NCI-H2196 (cell line): ENCODE measurements at regions not wholly inside any gene's neighbourhood (a gene's known extent, or its start where the extent isn't known, plus 50 kb on each side); places are given as distances from the start of the nearest gene placed in this dataset.
A peak's percentile ranks its signal among the peaks of the same experiment; 100 is the strongest.

Experiments
- DNase-seq: peaks from one replicate; lab custom pipeline; 2025; ENCODE audit not compliant: unreplicated experiment; lab: John Stamatoyannopoulos, UW

- no peak for DNase-seq
These were observed 492.5 kb upstream of the TGFBR2 start for GRCh38 chr3:30113906-30114305.

- DNase-seq = no peak
These were observed 491.5 kb upstream of the TGFBR2 start for GRCh38 chr3:30114918-30115317.

GRCh38 chr3:30122359-30122758, 484.0 kb upstream of the TGFBR2 start:
- DNase-seq = no peak

- DNase-seq = no peak
These were observed 483.2 kb upstream of the TGFBR2 start for GRCh38 chr3:30123224-30123623.

DNA sequence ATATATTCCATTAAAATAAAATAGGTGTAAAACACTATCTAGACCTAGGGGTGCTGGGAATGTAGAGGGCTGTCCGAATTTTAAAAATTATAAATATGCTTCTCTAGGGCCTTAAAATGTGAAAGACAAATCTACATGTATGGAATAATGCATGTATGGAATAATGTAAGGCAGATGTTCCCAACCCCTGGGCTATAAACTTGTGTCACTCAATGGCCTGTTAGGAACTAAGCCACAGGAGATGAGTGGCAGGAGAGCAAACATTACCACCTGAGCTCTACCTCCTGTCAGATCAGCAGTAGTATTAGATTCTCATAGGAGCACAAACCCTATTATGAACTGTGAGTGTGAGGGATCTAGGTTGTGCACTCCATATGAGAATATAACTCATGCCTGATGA, 482.6 kb upstream of the TGFBR2 start:
- no peak for DNase-seq

DNA sequence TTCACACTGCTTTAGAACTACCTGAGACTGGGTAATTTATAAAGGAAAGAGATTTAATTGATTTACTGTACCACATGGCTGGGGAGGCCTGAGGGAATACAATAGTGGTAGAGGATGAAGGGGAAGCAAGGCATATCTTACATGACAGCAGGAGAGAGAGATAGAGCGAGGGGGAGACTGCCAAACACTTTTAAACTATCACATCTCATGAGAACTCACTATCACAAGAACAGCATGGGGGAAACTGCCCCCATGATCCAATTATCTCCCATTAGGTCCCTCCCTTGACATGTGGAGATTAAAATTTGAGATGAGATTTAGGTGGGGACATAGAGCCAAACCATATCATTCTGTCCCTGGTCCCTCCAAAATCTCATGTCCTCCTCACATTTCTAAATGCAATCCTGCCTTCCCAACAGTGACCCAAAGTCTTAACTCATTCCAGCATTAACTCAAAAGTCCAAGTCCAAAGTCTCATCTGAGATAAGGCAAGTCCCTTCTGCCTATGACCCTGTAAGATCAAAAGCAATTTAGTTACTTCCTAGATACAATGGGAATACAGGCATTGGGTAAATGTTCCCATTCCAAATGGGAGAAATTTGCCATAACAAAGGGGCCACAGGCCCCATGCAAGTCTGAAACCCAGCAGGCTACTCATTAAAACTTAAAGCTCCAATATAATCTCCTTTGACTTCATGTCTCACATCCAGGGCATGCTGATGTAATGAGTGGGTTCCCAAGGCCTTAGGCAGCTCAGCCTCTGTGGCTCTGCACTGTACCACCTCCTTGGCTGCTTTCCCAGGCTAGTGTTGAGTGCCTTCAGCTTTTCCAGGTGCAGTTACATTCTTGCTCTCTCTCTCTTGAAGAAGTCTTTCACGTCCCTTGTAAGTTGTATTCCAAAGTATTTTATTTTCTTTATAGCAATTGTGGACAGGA, 481.7 kb upstream of the TGFBR2 start:
- peak; percentile 0 for DNase-seq

DNA sequence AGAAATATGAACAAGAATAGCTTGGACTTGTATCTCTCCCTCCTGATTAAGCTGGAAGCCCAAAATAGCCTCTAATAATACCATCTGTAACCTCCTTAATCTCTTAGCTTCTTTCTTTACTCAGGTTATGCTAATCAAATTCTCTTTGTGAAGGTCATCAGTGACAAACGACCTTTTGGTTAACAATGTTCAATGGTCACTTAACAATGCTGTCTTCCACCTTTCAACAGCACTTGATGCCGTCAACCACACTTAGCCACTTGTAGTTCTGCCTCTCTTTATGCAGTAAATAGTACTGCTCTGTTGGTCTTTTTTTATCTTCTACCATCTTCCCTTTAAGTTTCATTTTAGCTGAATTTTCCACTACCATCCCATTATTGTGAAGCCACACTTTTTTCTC, 476.6 kb upstream of the TGFBR2 start:
- no peak for DNase-seq

DNA sequence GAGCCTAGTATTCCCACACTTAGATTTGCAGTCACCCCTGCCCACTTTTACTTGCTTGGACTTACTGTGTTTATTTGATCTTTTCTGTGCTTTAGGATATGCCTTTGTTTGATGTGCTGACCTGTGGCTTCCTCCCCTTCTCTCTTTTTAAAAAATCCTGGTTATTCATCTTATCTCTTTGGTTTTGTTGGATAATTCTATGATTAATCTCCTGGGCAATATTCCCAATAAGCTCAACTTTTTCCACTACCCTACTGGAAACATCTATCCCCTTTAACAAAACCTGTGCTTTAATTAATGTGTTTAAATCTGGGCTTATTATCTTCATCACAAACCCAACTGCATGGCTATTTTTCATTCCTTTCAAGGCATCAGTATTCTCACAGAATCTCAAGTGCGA, 476.0 kb upstream of the TGFBR2 start:
- no peak for DNase-seq

DNA sequence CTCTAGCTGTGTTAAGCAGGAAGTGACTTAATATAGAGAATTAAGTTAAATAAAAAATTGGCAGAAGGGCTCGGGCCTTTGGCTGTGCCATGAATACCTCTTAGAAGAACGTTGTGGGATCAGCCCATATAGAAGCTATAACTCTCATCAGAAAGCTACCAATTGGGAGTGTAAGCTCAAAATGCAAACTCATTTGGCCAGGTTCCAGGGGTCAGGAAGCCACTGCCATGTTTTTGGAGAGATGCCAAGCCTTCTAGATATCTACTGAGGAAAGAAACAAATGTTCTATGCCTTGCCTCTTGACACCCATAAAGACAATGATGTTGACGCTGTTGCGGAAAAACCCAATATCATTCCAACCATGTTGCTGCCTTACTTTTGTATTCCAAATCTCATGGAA, 475.2 kb upstream of the TGFBR2 start:
- DNase-seq = no peak

DNA sequence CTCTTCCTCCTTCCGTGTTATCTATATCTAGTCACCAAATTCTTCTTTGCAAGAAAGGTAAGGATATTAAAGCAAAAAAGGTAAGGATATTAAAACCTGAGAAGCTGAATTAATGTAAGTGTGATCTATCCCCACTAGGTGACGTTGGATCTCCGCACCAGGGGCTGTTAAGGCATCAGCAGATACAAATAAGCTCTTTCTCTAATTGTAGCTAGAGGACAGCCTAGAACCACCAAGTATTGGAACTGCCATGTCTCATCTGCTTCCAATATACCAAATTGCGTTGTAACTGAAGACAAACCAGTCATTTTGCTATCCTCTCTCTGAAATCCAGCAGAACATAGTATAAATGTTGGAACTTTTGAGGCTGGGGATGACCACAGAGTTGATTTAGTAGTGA, 471.2 kb upstream of the TGFBR2 start:
- DNase-seq = no peak

- DNase-seq = no peak
These were observed 467.1 kb upstream of the TGFBR2 start for GRCh38 chr3:30139283-30139682.

DNA sequence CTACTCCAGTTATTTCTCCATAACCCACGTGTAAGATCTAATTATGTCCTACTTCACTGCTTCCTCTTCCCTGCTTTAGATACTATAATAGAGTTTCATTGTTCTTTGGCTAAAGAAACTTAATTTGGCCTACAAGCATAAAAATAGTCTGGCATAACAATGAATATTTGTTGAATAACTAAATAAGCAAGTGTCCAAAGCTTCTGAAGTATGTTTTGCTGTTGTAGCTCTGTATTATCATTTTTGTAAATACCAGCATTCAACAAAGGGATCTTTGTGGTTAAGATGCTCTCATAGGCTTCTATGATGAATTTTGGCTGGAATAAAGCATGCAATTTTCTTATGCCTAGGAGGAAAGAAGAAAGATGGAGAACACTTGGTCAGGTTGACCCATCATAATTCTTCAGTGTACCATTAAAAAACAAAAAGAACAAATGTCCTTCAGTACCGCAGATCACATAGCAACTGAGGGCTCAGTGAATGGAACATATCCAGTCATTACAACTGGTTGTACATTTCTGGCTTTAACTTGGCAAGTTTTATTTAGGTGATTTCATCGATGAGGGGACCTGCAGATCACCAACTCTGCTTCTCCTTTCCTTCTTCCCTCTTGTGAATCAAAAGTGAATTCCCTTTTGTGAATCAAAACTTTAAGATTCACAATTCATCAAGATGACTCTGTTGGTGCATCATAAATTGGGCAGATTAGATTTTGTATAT, 465.9 kb upstream of the TGFBR2 start:
- no peak for DNase-seq

DNA sequence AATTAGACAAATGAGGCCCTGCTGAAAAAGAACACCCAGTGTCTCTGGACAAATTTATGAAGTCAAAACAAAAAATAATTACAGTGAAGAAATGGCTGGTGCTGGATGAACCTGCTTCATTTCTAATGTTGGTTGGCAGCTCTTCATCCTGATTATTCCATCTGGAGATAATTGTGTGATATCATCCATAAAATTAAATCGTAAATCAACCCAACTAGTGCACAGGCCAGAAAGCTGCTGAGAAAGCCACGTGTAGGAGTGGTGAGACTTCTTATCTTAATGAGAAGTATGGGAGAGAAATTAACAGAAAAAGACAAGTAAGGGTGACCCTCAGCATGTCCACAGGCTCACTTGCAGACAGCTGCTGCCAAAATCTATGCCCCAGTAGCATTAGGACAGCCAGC, 465.2 kb upstream of the TGFBR2 start:
- no peak for DNase-seq

DNA sequence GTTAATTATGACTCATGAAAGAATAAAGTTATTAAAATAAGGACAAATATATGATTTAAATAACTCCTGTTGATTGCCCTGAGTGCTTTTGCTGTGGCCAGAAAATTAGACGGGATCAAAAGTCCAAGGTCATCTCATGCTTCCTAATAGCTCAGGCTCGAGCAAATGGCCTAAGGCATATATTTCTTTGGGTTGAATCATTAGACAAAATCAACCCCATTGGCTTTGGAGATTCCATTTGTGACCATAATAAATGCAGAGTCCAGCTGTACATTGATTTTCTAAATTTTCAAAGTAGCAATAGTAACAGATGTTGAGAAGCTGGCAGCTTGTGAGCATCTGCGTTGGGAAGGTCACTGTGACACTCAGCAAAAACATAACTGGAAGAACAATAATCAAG, 464.5 kb upstream of the TGFBR2 start:
- no peak for DNase-seq

DNA sequence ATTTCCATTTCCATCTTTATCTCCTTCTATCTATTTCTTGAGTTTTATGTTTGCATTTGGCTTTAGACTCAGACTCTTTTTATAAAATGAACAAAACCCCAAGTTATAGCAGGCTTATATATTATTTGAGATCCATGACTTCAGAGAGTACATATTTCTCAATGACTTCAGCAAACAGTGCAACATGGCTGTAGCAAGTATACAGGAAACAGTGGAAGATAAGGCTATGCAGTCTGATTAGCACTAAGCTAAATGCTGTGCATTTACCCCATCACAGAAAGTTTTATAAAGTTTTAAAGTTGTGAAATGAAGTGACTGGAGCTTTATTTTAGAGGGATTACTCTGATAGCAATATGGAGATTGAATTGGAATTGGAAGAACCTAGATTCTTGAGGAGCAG, 463.5 kb upstream of the TGFBR2 start:
- no peak for DNase-seq

- no peak for DNase-seq
These were observed 461.1 kb upstream of the TGFBR2 start for GRCh38 chr3:30145281-30145680.

DNA sequence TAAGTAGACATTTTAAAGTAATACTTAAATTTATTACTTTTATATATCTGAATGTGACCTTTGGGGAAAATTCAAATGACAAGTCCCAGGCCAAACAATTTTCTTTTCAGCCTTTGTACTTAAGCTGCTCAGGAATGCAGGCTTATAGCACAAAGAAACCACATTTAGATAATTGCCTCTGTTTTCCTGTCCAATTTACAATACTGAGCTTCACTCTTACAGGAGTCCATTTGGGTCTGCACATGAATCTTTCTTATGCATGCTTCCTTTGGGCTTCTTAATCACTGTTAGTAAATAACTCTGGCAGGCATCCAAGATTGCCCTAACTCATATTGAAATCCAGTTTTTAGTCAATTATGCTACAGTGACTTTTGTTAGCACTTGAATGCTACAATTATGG, 459.4 kb upstream of the TGFBR2 start:
- no peak for DNase-seq

DNA sequence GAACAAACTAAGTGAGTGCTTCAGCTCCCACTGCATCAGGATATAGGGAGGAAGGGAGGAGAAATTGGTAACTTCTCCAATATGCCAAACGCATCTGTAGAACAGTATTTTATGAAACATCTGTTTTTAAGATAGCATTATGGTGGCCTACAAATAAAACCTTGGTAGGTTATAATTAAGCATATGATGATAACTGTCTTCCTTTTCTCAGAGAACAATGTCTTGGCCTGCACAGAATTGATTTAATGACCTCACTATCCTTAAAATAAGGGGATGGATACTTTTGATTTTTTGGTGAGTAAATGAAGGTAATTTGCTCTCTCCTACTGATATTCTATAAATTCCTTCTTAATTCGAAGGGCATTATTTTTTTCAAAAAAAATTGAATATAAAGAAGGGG, 451.5 kb upstream of the TGFBR2 start:
- DNase-seq = no peak

DNA sequence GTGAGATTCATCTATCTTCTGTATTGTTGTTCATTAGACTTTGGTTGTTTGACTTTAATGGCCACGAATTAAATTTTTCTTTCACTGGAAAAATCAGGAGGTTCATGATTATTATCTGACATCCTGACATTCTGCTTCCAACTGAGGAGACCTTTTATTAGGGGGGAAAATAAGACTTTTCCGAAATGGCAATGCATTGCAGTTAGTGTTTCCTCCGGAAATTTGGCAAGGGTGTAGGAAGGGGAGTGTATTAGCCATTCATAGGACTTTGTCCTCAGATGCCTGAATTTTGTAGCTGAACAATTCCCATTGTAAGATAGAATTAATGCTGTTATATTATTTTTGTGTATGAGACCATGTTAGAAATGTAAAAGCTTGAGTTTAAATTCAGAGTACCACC, 450.6 kb upstream of the TGFBR2 start:
- no peak for DNase-seq

DNA sequence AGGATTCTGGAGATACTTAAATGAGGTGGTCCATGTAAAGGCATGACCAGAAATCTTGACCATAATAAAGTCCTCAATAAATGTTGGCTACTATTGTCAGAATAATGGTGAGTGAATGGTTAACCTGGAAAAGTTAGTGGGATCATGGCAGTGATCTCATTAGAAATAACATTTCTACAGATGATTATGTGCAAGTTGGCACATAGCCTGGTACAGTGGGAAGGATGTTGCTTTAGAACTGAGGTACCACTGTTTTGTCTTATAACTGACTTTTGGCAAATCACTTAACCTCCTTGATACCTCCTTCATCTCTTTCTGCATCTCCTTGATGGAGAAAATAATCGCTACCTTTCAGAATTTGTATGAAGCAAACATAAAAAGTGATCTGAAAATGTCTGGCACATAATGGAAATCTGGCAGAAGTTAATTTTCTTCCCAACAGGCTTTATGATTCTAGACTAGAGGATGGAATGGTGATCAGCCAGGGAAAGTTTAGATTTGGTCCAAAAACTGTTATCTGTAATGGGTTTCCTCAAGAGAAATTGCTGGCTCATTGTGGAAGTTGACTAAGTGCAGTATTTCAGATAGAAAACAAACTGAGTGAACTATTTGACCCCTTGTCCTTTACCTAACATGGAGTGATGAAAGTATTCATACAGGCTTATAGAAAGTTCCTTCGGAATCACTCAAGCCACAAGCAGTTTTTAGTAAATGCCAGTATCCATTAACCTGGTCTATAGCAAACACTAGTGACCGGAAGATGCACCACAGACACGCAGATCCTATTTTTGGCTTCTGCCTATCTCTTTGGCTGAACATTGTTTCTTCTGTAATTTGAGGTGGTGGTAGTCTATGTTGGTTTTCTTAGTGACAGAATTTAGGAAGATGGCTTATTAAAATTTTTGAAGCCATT, 449.6 kb upstream of the TGFBR2 start:
- DNase-seq = no peak

DNA sequence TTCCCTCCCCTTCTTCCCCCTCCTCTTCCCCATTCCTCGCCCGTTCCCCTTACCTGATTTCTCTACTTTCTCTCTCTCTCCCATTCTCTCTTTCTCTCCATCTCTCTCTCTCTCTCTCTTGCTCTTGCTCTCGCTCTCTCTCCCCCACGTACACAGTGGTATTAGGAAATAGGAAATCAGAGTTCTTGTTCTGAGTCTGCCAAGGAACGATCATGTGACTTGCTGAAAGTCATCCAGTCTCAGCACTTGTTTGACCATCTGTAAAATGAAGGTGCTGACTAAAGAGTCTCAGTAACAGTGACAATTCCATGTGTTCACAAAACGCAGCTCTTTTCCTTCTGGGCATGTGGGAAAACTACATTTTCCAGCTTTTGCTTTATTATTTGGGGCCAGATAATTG, 445.0 kb upstream of the TGFBR2 start:
- no peak for DNase-seq
